ENCODE measurements at regions not wholly inside any gene's neighbourhood (a gene's known extent, or its start where the extent isn't known, plus 50 kb on each side); places are given as distances from the start of the nearest gene placed in this dataset.
A peak's percentile ranks its signal among the peaks of the same experiment; 100 is the strongest.
"Not testable (repeated sequence)": the region's sequence is repeated elsewhere in the genome, so short reads cannot be mapped to it uniquely, and the experiment has no call there.

DNA sequence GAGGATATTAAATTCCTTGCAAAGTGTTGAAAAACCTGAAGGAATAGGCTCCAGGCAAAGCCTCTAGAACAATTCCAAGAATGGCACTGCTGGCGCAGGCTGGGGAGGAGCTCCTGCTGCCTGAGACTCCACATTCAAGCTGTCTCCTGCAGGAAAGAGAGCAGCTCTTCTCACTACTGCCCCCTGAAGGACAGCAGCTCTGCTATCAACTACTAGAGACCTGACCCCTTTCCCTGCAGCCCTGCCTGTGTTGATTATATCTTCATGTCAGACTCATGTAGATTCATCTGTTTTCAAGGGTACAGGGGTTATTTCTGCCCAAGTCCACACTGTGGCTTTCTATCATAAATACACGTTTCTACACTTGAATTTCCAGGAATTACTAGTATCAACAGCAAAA lies 249.7 kb downstream of the RPIA start:
- Histone ChIP-seq H3K4me1 (ENCODE audit: insufficient read depth, low read length, severe bottlenecking) (peaks cover 37% of the 10 kb centered on the region), H3K27ac (ENCODE audit: low read depth, low read length, poor library complexity, severe bottlenecking) (peak overlapping the region; percentile 85)
- not testable (repeated sequence) for H3K4me2 ChIP-seq (ENCODE audit: low read length); H3K9me3 ChIP-seq (ENCODE audit: low read length); H3F3A ChIP-seq (ENCODE audit: insufficient read depth, low read length); H3K9ac ChIP-seq (ENCODE audit: low read length); H2AFZ ChIP-seq (ENCODE audit: low read length); H4K20me1 ChIP-seq (ENCODE audit: insufficient read depth, low read length); H3K27me3 ChIP-seq (ENCODE audit: insufficient read depth, low read length); H3K4me3 ChIP-seq (ENCODE audit: low read depth, low read length, poor library complexity, severe bottlenecking); H3K36me3 ChIP-seq (ENCODE audit: insufficient read depth, low read length); H3K9me2 ChIP-seq (ENCODE audit: low read depth, low read length); H3K79me2 ChIP-seq (ENCODE audit: insufficient read depth, low read length)
- TF ChIP-seq, protein P1, sequence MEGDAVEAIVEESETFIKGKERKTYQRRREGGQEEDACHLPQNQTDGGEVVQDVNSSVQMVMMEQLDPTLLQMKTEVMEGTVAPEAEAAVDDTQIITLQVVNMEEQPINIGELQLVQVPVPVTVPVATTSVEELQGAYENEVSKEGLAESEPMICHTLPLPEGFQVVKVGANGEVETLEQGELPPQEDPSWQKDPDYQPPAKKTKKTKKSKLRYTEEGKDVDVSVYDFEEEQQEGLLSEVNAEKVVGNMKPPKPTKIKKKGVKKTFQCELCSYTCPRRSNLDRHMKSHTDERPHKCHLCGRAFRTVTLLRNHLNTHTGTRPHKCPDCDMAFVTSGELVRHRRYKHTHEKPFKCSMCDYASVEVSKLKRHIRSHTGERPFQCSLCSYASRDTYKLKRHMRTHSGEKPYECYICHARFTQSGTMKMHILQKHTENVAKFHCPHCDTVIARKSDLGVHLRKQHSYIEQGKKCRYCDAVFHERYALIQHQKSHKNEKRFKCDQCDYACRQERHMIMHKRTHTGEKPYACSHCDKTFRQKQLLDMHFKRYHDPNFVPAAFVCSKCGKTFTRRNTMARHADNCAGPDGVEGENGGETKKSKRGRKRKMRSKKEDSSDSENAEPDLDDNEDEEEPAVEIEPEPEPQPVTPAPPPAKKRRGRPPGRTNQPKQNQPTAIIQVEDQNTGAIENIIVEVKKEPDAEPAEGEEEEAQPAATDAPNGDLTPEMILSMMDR (IDR thresholded peaks at IDR 0.05; ENCODE audit: low read length): peak; percentile 49

DNA sequence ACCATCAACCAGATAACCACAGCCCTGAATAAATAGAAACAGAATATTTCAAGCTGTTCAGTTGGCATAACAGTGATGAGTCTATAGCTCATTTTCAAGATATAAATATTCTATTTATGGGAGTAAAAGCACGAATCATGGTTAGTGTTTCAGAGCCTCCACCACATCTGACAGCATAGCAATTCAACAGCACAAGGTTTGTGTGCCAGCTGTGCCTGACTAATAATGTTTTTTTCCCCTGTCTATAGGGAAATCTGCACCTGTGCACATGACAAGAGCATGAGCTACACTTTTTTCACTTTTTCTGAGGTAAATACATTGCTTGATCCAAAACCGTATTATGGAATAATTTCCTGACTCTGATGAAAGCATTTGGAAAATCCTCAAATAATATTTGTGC lies 251.3 kb downstream of the RPIA start:
- Histone ChIP-seq H3K4me2 (ENCODE audit: low read length) (no peak overlapping the region), H3K27ac (ENCODE audit: low read depth, low read length, poor library complexity, severe bottlenecking) (peak overlapping the region; percentile 85)
- TF ChIP-seq, protein P1 (IDR thresholded peaks at IDR 0.05; ENCODE audit: low read length): no peak
- no peak for TF ChIP-seq EZH2 (IDR thresholded peaks at IDR 0.05; ENCODE audit: borderline replicate concordance, low read length)

DNA sequence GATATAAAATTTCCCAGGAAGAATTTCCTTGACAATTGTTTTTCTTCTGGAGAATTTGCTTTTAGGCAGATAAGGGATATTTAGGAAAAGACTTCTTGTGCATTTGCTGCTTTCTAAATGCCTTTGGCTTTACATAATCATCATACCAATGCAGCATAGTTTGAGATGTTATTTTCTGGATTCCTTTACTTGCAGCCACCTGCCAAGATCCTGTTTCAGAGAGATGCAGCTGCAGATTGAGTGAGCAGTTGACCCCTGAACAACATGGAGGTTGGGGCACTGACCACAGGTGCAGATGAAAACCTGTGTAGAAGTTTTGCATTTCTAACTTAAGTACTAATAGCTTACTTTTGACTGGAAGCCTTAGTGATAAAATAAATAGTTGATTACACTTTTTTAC lies 257.9 kb downstream of the RPIA start:
- no peaks in the 10 kb centered on the region for H3K9me2 ChIP-seq (ENCODE audit: low read depth, low read length)
- TF ChIP-seq, protein P1 (IDR thresholded peaks at IDR 0.05; ENCODE audit: low read length): no peak
- no peak for TF ChIP-seq EZH2 (IDR thresholded peaks at IDR 0.05; ENCODE audit: borderline replicate concordance, low read length)

More for the DNA sequence above, 251.3 kb downstream of the RPIA start:
- Histone ChIP-seq H2AFZ (ENCODE audit: low read length) (no peak overlapping the region), H3F3A (ENCODE audit: insufficient read depth, low read length) (no peaks in the 10 kb centered on the region), H3K9me2 (ENCODE audit: low read depth, low read length) (no peaks in the 10 kb centered on the region), H4K20me1 (ENCODE audit: insufficient read depth, low read length) (no peaks in the 10 kb centered on the region), H3K9me3 (ENCODE audit: low read length) (no peaks in the 10 kb centered on the region), H3K4me3 (ENCODE audit: low read depth, low read length, poor library complexity, severe bottlenecking) (no peak overlapping the region), H3K79me2 (ENCODE audit: insufficient read depth, low read length) (no peaks in the 10 kb centered on the region), H3K27me3 (ENCODE audit: insufficient read depth, low read length) (no peaks in the 10 kb centered on the region), H3K4me1 (ENCODE audit: insufficient read depth, low read length, severe bottlenecking) (peaks cover 38% of the 10 kb centered on the region), H3K9ac (ENCODE audit: low read length) (no peak overlapping the region; the same call in 1 of the 2 replicates), H3K36me3 (ENCODE audit: insufficient read depth, low read length) (no peaks in the 10 kb centered on the region)

More for the DNA sequence above, 257.9 kb downstream of the RPIA start:
- Histone ChIP-seq H3K79me2 (ENCODE audit: insufficient read depth, low read length) (no peaks in the 10 kb centered on the region), H3K27me3 (ENCODE audit: insufficient read depth, low read length) (no peaks in the 10 kb centered on the region), H3F3A (ENCODE audit: insufficient read depth, low read length) (no peaks in the 10 kb centered on the region), H4K20me1 (ENCODE audit: insufficient read depth, low read length) (no peaks in the 10 kb centered on the region), H3K36me3 (ENCODE audit: insufficient read depth, low read length) (no peaks in the 10 kb centered on the region), H3K9me3 (ENCODE audit: low read length) (no peaks in the 10 kb centered on the region), H2AFZ (ENCODE audit: low read length) (no peak overlapping the region), H3K4me2 (ENCODE audit: low read length) (peak overlapping the region; percentile 69), H3K4me3 (ENCODE audit: low read depth, low read length, poor library complexity, severe bottlenecking) (peak overlapping the region; percentile 61), H3K4me1 (ENCODE audit: insufficient read depth, low read length, severe bottlenecking) (peaks cover 36% of the 10 kb centered on the region), H3K9ac (ENCODE audit: low read length) (peak overlapping the region; percentile 62; the same call in 1 of the 2 replicates), H3K27ac (ENCODE audit: low read depth, low read length, poor library complexity, severe bottlenecking) (peak overlapping the region; percentile 84)
